ENCODE measurements at regions not wholly inside any gene's neighbourhood (a gene's known extent, or its start where the extent isn't known, plus 50 kb on each side); places are given as distances from the start of the nearest gene placed in this dataset.
A peak's percentile ranks its signal among the peaks of the same experiment; 100 is the strongest.

GRCh38 chr17:83178533-83179304 lies 99.3 kb downstream of the METRNL start:
- DNase-seq (ENCODE audit: low spot score in 2 of 2) = no peak
- H3K4me3 Mint-ChIP-seq = no peak overlapping the region

GRCh38 chr17:83179374-83179773 lies 100.0 kb downstream of the METRNL start:
- Mint-ChIP-seq H3K4me1 (peaks cover 14% of the 10 kb centered on the region), H3K36me3 (no peaks in the 10 kb centered on the region), H3K27ac (no peak overlapping the region), H3K27me3 (peaks cover 7% of the 10 kb centered on the region), H3K4me3 (no peak overlapping the region), H3K9me3 (no peaks in the 10 kb centered on the region)
- ATAC-seq (ENCODE audit: low read depth) = no peak
- no peak for DNase-seq (ENCODE audit: low spot score in 2 of 2)

More at GRCh38 chr17:83178533-83179304, 99.3 kb downstream of the METRNL start:
- no peak overlapping the region for H3K27ac Mint-ChIP-seq
- peaks cover 7% of the 10 kb centered on the region for H3K27me3 Mint-ChIP-seq
- no peak for ATAC-seq (ENCODE audit: low read depth)
- no peaks in the 10 kb centered on the region for H3K9me3 Mint-ChIP-seq
- H3K36me3 Mint-ChIP-seq = no peaks in the 10 kb centered on the region
- peaks cover 19% of the 10 kb centered on the region for H3K4me1 Mint-ChIP-seq

- no peaks in the 10 kb centered on the region for H3K36me3 Mint-ChIP-seq
- H3K4me1 Mint-ChIP-seq = peaks cover 12% of the 10 kb centered on the region
- no peak overlapping the region for H3K27ac Mint-ChIP-seq
- no peak for DNase-seq (ENCODE audit: low spot score in 2 of 2)
- H3K9me3 Mint-ChIP-seq = no peaks in the 10 kb centered on the region
- no peak overlapping the region for H3K4me3 Mint-ChIP-seq
- peaks cover 7% of the 10 kb centered on the region for H3K27me3 Mint-ChIP-seq
- no peak for ATAC-seq (ENCODE audit: low read depth)
Observed at GRCh38 chr17:83179811-83180210, 100.4 kb downstream of the METRNL start.

DNA sequence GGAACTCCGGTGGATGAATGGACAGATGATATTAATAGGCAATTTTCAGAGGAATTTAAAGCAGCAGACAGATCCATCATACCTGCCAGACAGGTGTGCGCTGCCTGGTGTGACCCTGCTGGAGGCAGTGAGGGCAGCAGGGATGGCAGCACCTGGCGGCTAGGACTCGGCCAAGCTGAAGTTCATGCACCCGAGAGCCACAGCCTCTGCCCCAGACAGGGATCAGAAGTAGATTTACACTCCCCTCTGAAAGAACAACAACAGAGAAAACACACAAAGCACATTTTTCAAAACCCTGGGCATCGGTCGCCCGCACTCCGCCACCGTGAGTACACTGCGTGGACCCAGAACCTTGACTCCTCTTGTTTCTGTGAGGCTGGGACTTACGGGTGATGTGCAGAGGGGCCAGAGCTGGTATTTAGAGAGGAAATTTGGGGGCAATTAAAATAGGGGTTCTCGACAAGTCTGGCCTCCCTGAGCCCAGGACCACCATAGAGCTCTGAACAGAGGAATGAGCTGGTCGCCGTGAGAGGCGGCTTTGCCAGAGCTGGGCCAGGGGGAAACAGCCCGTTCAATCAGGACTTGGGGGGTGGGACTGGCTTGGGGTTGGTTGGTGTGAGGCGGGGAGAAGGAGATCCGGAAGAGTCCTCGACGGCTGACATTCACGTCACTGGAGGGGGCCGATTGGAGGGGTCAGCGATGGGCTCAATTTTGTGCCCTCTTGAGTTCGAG lies 101.0 kb downstream of the METRNL start:
- Mint-ChIP-seq H3K36me3 (no peaks in the 10 kb centered on the region), H3K4me3 (no peak overlapping the region), H3K4me1 (peaks cover 7% of the 10 kb centered on the region), H3K9me3 (no peaks in the 10 kb centered on the region), H3K27ac (no peak overlapping the region), H3K27me3 (peaks cover 6% of the 10 kb centered on the region)
- no peak for DNase-seq (ENCODE audit: low spot score in 2 of 2)
- no peak for ATAC-seq (ENCODE audit: low read depth)

- DNase-seq (ENCODE audit: low spot score in 2 of 2) = no peak
- no peak overlapping the region for H3K4me3 Mint-ChIP-seq
- ATAC-seq (ENCODE audit: low read depth) = peak; percentile 35
- H3K4me1 Mint-ChIP-seq = peaks cover 5% of the 10 kb centered on the region
- H3K9me3 Mint-ChIP-seq = no peaks in the 10 kb centered on the region
- no peaks in the 10 kb centered on the region for H3K36me3 Mint-ChIP-seq
- H3K27me3 Mint-ChIP-seq = peaks cover 6% of the 10 kb centered on the region
- no peak overlapping the region for H3K27ac Mint-ChIP-seq
Observed at GRCh38 chr17:83180996-83181481, 101.6 kb downstream of the METRNL start.

DNA sequence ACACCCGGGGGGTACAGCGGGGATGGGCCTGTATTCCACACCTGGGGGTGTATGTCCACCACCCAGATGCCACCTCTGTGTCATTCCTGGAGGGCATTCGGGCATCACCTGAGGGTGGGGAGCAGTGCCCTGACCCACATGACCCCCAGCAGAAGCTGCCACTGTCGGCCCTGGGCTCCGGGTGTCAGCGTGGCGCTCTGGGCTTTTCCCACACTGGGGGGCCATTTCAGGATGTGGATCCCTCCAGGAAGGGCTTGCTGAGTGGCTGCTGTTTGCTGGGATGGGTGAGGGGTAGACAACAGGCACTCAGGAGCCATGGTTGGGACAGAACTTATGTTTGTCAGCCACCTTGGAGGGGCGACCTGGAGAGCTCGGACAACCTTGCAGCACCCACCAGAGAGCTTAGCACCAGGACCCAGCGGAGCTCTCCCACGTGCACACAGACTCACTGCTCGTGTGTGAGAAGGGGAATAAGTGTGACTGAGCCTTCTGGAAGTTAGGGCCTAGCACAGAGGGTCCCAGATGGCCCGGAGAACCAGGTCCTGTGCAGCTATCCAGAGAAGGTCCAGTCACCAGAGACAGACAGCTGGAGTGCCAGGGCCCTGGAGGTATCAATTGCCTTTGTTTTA lies 102.7 kb downstream of the METRNL start:
- Mint-ChIP-seq H3K36me3 (no peaks in the 10 kb centered on the region), H3K27ac (no peak overlapping the region), H3K4me1 (peaks cover 6% of the 10 kb centered on the region), H3K4me3 (no peak overlapping the region), H3K27me3 (peaks cover 4% of the 10 kb centered on the region), H3K9me3 (no peaks in the 10 kb centered on the region)
- ATAC-seq (ENCODE audit: low read depth) = no peak
- DNase-seq (ENCODE audit: low spot score in 2 of 2) = no peak

- DNase-seq (ENCODE audit: low spot score in 2 of 2) = no peak
Observed at GRCh38 chr17:83182620-83183101, 103.3 kb downstream of the METRNL start.

DNA sequence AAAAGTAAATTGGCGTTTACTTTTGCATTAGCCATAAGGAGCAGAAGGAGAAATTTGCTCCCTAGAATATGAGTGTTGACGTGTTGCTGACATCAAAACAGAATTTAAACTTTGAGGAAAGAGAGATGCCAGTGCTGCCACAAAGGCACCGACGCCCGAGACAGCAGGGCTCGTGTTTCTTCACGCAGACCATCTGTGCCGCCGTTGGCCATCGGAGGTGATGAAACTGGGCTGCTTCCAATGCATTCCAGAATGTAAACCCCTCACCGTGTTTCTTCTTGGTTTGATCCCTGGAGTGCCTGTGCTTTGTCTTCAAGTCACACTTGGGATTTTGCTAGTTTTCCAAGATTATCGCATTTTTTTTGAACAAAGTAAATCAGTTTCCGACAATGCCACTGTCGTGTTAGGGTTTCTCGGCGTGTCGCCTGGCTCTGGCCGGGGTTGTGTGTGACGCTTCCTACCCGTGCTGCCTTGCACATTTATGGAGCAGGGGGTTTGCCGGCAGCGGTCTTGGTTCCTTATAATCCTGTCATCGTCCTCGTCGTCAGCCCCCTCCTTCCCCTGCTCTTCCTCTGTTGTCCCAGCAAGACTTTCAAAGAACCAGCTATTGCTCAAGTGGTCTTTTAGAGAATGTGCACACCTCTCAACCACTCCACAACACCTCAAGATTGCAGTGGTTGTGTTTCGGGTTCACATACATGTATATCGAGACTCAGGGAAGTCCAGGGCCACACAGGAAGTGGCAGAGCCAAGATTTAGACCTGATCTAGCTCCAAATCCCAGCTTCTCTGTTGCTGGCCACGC lies 103.9 kb downstream of the METRNL start:
- DNase-seq (ENCODE audit: low spot score in 2 of 2) (no peak), ATAC-seq (ENCODE audit: low read depth) (no peak)
- Mint-ChIP-seq H3K27me3 (peaks cover 6% of the 10 kb centered on the region), H3K9me3 (peaks cover 1% of the 10 kb centered on the region), H3K4me1 (peaks cover 6% of the 10 kb centered on the region), H3K4me3 (no peak overlapping the region), H3K36me3 (peaks cover 2% of the 10 kb centered on the region), H3K27ac (no peak overlapping the region)

More at GRCh38 chr17:83182620-83183101, 103.3 kb downstream of the METRNL start:
- Mint-ChIP-seq H3K27ac (no peak overlapping the region), H3K36me3 (no peaks in the 10 kb centered on the region), H3K4me3 (no peak overlapping the region), H3K9me3 (no peaks in the 10 kb centered on the region), H3K27me3 (peaks cover 6% of the 10 kb centered on the region), H3K4me1 (peaks cover 6% of the 10 kb centered on the region)
- no peak for ATAC-seq (ENCODE audit: low read depth)

DNA sequence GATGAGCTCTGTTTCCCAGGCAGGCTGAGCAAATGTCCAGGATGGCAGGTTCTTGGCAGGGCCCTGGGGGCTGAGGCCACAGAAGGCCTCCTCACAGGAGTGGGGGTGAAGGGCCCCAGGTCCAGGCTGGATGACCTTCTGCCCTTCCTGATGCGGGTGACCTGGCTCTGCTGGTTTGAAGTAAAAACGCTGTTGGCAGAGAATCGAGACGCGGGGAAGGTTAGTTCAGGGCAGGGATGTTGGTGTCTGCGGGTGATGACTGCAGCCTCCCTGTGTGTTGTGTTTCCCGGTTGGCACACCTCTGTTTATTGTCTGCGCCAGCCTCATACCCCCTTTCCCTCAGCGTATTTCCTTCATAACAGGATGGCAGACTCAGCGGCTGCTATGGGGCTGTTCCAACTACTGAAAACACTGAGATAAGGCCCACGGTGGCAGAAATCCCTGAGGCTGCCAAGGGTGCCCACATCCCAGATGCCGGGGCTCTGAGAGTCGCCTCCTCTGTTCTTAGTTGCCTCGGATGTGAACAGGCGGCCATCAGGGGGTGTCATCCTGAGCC lies 104.6 kb downstream of the METRNL start:
- peaks cover 2% of the 10 kb centered on the region for H3K36me3 Mint-ChIP-seq
- peaks cover 6% of the 10 kb centered on the region for H3K4me1 Mint-ChIP-seq
- H3K4me3 Mint-ChIP-seq = no peak overlapping the region
- ATAC-seq (ENCODE audit: low read depth) = no peak
- H3K27ac Mint-ChIP-seq = no peak overlapping the region
- no peak for DNase-seq (ENCODE audit: low spot score in 2 of 2)
- H3K27me3 Mint-ChIP-seq = peaks cover 6% of the 10 kb centered on the region
- peaks cover 1% of the 10 kb centered on the region for H3K9me3 Mint-ChIP-seq

GRCh38 chr17:83185023-83186002 lies 105.9 kb downstream of the METRNL start:
- Mint-ChIP-seq H3K36me3 (peaks cover 2% of the 10 kb centered on the region), H3K27me3 (peaks cover 5% of the 10 kb centered on the region), H3K4me1 (peaks cover 6% of the 10 kb centered on the region), H3K9me3 (peaks cover 1% of the 10 kb centered on the region), H3K4me3 (no peak overlapping the region), H3K27ac (no peak overlapping the region)
- DNase-seq (ENCODE audit: low spot score in 2 of 2) = no peak
- ATAC-seq (ENCODE audit: low read depth) = no peak

GRCh38 chr17:83186226-83186625 lies 106.8 kb downstream of the METRNL start:
- DNase-seq (ENCODE audit: low spot score in 2 of 2) (no peak), ATAC-seq (ENCODE audit: low read depth) (no peak)
- peaks cover 5% of the 10 kb centered on the region for H3K27me3 Mint-ChIP-seq
- peaks cover 2% of the 10 kb centered on the region for H3K36me3 Mint-ChIP-seq
- no peak overlapping the region for H3K4me3 Mint-ChIP-seq
- peaks cover 1% of the 10 kb centered on the region for H3K9me3 Mint-ChIP-seq
- no peak overlapping the region for H3K27ac Mint-ChIP-seq
- H3K4me1 Mint-ChIP-seq = peaks cover 9% of the 10 kb centered on the region

- peaks cover 2% of the 10 kb centered on the region for H3K36me3 Mint-ChIP-seq
- H3K9me3 Mint-ChIP-seq = peaks cover 1% of the 10 kb centered on the region
- H3K4me3 Mint-ChIP-seq = no peak overlapping the region
- H3K27me3 Mint-ChIP-seq = peaks cover 5% of the 10 kb centered on the region
- peaks cover 9% of the 10 kb centered on the region for H3K4me1 Mint-ChIP-seq
- ATAC-seq (ENCODE audit: low read depth) (no peak), DNase-seq (ENCODE audit: low spot score in 2 of 2) (no peak)
- no peak overlapping the region for H3K27ac Mint-ChIP-seq
Observed at GRCh38 chr17:83186751-83187421, 107.5 kb downstream of the METRNL start.

Measured in memory B cell (primary cell).